H9 (cell line): ENCODE measurements at regions not wholly inside any gene's neighbourhood (a gene's known extent, or its start where the extent isn't known, plus 50 kb on each side); places are given as distances from the start of the nearest gene placed in this dataset.

ENCODE experiments used
- DNase-seq: peaks from one replicate; pipeline ENCODE4 v3.0.0-alpha.2; 2017
- H2AFZ ChIP-seq: one replicate; pipeline ENCODE4 v1.6.1; 2013; ENCODE audit warnings: mild to moderate bottlenecking, low read length, control low read depth, moderate library complexity
- H2AK5ac ChIP-seq: 2 replicates; pipeline ENCODE4 v1.6.1; 2013; ENCODE audit warnings: low read length, control low read depth, mixed read lengths; ENCODE audit not compliant: insufficient read length
- H2BK120ac ChIP-seq: one replicate; pipeline ENCODE4 v1.6.1; 2013; ENCODE audit warnings: low read depth, mild to moderate bottlenecking, low read length, control low read depth, inconsistent platforms; ENCODE audit not compliant: poor library complexity, severe bottlenecking
- H2BK12ac ChIP-seq: 2 replicates; pipeline ENCODE4 v1.6.1; 2013; ENCODE audit warnings: low read length, control low read depth, mixed read lengths, low read depth; ENCODE audit not compliant: insufficient read length
- H2BK15ac ChIP-seq: 2 replicates; pipeline ENCODE4 v1.6.1; 2013; ENCODE audit warnings: low read depth, low read length, control low read depth
- H2BK20ac ChIP-seq: one replicate; pipeline ENCODE4 v1.6.1; 2013; ENCODE audit warnings: low read depth, mild to moderate bottlenecking, low read length, control low read depth, inconsistent platforms; ENCODE audit not compliant: poor library complexity, severe bottlenecking
- H2BK5ac ChIP-seq: 2 replicates; pipeline ENCODE4 v1.6.1; 2013; ENCODE audit warnings: low read length, control low read depth, mixed read lengths; ENCODE audit not compliant: insufficient read length
- H3K14ac ChIP-seq: 2 replicates; pipeline ENCODE4 v1.6.1; 2013; ENCODE audit warnings: low read length, control low read depth; ENCODE audit not compliant: insufficient read depth
- H3K18ac ChIP-seq: 2 replicates; pipeline ENCODE4 v1.6.1; 2013; ENCODE audit warnings: low read depth, mild to moderate bottlenecking, mixed read lengths, low read length, control low read depth; ENCODE audit not compliant: insufficient read length
- H3K23ac ChIP-seq: 2 replicates; pipeline ENCODE4 v1.6.1; 2013; ENCODE audit warnings: low read length, control low read depth, mixed read lengths, low read depth; ENCODE audit not compliant: insufficient read length
- H3K23me2 ChIP-seq: 2 replicates; pipeline ENCODE4 v1.6.1; 2013; ENCODE audit warnings: low read depth, mild to moderate bottlenecking, mixed read lengths, low read length, control low read depth; ENCODE audit not compliant: insufficient read length, poor library complexity, severe bottlenecking
- H3K27ac ChIP-seq: 2 replicates; pipeline ENCODE4 v1.5.1; 2013; ENCODE audit warnings: low read length, control low read depth, mixed read lengths, low read depth; ENCODE audit not compliant: insufficient read length
- H3K27me3 ChIP-seq: 2 replicates; pipeline ENCODE4 v1.6.1; 2013; ENCODE audit warnings: low read length, control low read depth, inconsistent platforms; ENCODE audit not compliant: insufficient read depth
- H3K4ac ChIP-seq: 2 replicates; pipeline ENCODE4 v1.6.1; 2013; ENCODE audit warnings: low read depth, mild to moderate bottlenecking, control low read depth, inconsistent platforms, low read length, moderate library complexity
- H3K4me1 ChIP-seq: 2 replicates; pipeline ENCODE4 v1.6.1; 2013; ENCODE audit warnings: low read length, control low read depth, inconsistent platforms; ENCODE audit not compliant: insufficient read depth
- H3K4me2 ChIP-seq: 2 replicates; pipeline ENCODE4 v1.6.1; 2013; ENCODE audit warnings: low read length, control low read depth, mixed read lengths; ENCODE audit not compliant: insufficient read length, insufficient read depth
- H3K56ac ChIP-seq: 2 replicates; pipeline ENCODE4 v1.6.1; 2013; ENCODE audit warnings: low read depth, mild to moderate bottlenecking, mixed read lengths, low read length, control low read depth; ENCODE audit not compliant: insufficient read length
- H3K79me1 ChIP-seq: 2 replicates; pipeline ENCODE4 v1.6.1; 2013; ENCODE audit warnings: low read depth, mild to moderate bottlenecking, moderate library complexity, low read length, control low read depth, inconsistent platforms; ENCODE audit not compliant: insufficient read depth, poor library complexity, severe bottlenecking
- H3K79me2 ChIP-seq: 2 replicates; pipeline ENCODE4 v1.6.1; 2013; ENCODE audit warnings: low read length, control low read depth, inconsistent platforms; ENCODE audit not compliant: insufficient read depth
- H3K9ac ChIP-seq: 2 replicates; pipeline ENCODE4 v1.6.1; 2013; ENCODE audit warnings: low read length, control low read depth, mixed read lengths; ENCODE audit not compliant: insufficient read length; ENCODE audit errors: extremely low read depth
- H3K9me3 ChIP-seq: one replicate; pipeline ENCODE4 v1.6.1; 2013; ENCODE audit warnings: low read depth, low read length, inconsistent platforms; ENCODE audit not compliant: control insufficient read depth
- H3T11ph ChIP-seq: one replicate; pipeline ENCODE4 v1.6.1; 2013; ENCODE audit warnings: mild to moderate bottlenecking, low read length, control low read depth, inconsistent platforms
- H4K20me1 ChIP-seq: one replicate; pipeline ENCODE4 v1.6.1; 2013; ENCODE audit not compliant: control insufficient read depth, insufficient read length, insufficient read depth
- H4K5ac ChIP-seq: 2 replicates; pipeline ENCODE4 v1.6.1; 2013; ENCODE audit warnings: low read depth, mild to moderate bottlenecking, mixed read lengths, low read length, control low read depth; ENCODE audit not compliant: insufficient read length
- H4K8ac ChIP-seq: replicated peaks from 2 replicates; pipeline ENCODE4 v1.6.1; 2013; ENCODE audit warnings: low read length, control low read depth, mixed read lengths, low read depth; ENCODE audit not compliant: insufficient read length
- H4K91ac ChIP-seq: 2 replicates; pipeline ENCODE4 v1.6.1; 2013; ENCODE audit warnings: low read depth, mild to moderate bottlenecking, moderate library complexity, mixed read lengths, low read length, control low read depth; ENCODE audit not compliant: insufficient read length
- H3K27ac Mint-ChIP-seq, 3 experiments: 2 replicates in 2 of 3; 3 replicates in 1 of 3; pipeline ENCODE4 v1.8.0; 2020 to 2021; ENCODE audit warnings: mixed read lengths in 3 of 3, mild to moderate bottlenecking in 1 of 3, moderate library complexity in 1 of 3
- H3K27me3 Mint-ChIP-seq: 2 replicates; pipeline ENCODE4 v1.8.0; 2021; ENCODE audit warnings: low read depth, mild to moderate bottlenecking, moderate library complexity, mixed read lengths
- H3K36me3 Mint-ChIP-seq, 3 experiments: 2 replicates in 2 of 3; 3 replicates in 1 of 3; pipeline ENCODE4 v1.8.0; 2020 to 2021; ENCODE audit warnings: low read depth in 3 of 3, mixed read lengths in 3 of 3; ENCODE audit not compliant: insufficient read depth in 1 of 3
- H3K4me1 Mint-ChIP-seq, 2 experiments: 2 replicates each; pipeline ENCODE4 v1.8.0; 2020; ENCODE audit warnings: mixed read lengths in 2 of 2
- H3K4me3 Mint-ChIP-seq, 2 experiments: 2 replicates in 1 of 2; 3 replicates in 1 of 2; pipeline ENCODE4 v1.8.0; 2020 to 2021; ENCODE audit warnings: mild to moderate bottlenecking in 2 of 2, mixed read lengths in 2 of 2, moderate library complexity in 1 of 2
- H3K9me3 Mint-ChIP-seq, 2 experiments: 2 replicates in 1 of 2; 3 replicates in 1 of 2; pipeline ENCODE4 v1.8.0; 2020; ENCODE audit warnings: mild to moderate bottlenecking in 2 of 2, mixed read lengths in 2 of 2, moderate library complexity in 1 of 2
- WGBS: extraction: QIAGEN DNeasy Blood & Tissue Kit; methylation state at CpG from one replicate; pipeline ENCODE4 v1.1.7; 2013; ENCODE audit warnings: missing lambda C conversion rate, low lambda C conversion rate, mixed read lengths; ENCODE audit not compliant: insufficient read length; ENCODE audit errors: extremely low coverage; 5-methylcytosine and 5-hydroxymethylcytosine counted together
- TF ChIP-seq, protein P1 (sequence below): fragments of 200-600 bp; sonication (generic); conservative IDR thresholded peaks from 3 replicates; pipeline ENCODE4 v1.8.0; 2021; ENCODE audit warnings: antibody characterized with exemption, mild to moderate bottlenecking

DNA sequence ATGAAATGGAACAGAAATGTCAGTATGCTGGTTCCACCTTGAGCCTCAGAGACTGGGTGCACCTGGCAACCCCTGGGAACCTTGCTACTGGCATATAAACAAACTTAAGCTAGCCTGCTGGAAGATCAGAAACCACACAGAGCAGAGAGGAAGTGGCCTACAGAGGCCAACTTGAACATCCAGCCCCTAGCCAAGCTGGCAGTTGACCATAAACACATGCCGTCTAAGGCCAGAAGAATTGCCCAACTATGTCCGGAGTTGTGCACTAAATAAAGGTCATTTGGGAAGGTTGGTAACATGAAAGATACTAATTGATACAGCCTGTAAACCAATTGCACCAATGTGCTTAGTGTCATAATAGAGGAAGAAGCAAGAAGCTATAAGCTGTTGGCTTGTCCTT lies 266.6 kb upstream of the BTBD3 start:
- peaks cover 25 to 28% of the 10 kb centered on the region in 2 experiments for H3K4me1 Mint-ChIP-seq
- H3K23ac ChIP-seq, result no peak overlapping the region
- DNase-seq, result no peak
- H3K4me1 ChIP-seq, result no peaks in the 10 kb centered on the region; the same call in 1 of the 2 replicates
- H2AFZ ChIP-seq, result no peak overlapping the region
- no peaks in the 10 kb centered on the region for H3K27me3 Mint-ChIP-seq
- no peak overlapping the region for H4K5ac ChIP-seq
- H2BK15ac ChIP-seq, result no peak overlapping the region
- no peak overlapping the region for H3T11ph ChIP-seq
- H3K9me3 ChIP-seq, result no peaks in the 10 kb centered on the region
- no peak overlapping the region for H2AK5ac ChIP-seq
- no peak overlapping the region for H3K9ac ChIP-seq
- no peak overlapping the region for H3K4me2 ChIP-seq
- no peak overlapping the region for H3K27ac ChIP-seq
- H3K18ac ChIP-seq, result no peak overlapping the region
- H3K23me2 ChIP-seq, result no peaks in the 10 kb centered on the region
- H4K20me1 ChIP-seq, result no peaks in the 10 kb centered on the region
- H3K79me1 ChIP-seq, result no peaks in the 10 kb centered on the region
- no peak overlapping the region for H3K27ac Mint-ChIP-seq
- WGBS, result no CpG with 5 or more reads among the region's 2 CpGs
- no peak overlapping the region for H4K8ac ChIP-seq
- H3K56ac ChIP-seq, result no peak overlapping the region
- no peaks in the 10 kb centered on the region; a peak in 1 of 5 replicates for H3K9me3 Mint-ChIP-seq
- no peaks in the 10 kb centered on the region for H3K79me2 ChIP-seq
- no peak overlapping the region for H2BK120ac ChIP-seq
- no peak overlapping the region for H4K91ac ChIP-seq
- H2BK20ac ChIP-seq, result no peak overlapping the region
- peaks cover 0 to 5% (median 0%) of the 10 kb centered on the region in 3 experiments; a peak in 1 of 7 replicates for H3K36me3 Mint-ChIP-seq
- no peak overlapping the region for H3K4me3 Mint-ChIP-seq
- TF ChIP-seq, protein P1, sequence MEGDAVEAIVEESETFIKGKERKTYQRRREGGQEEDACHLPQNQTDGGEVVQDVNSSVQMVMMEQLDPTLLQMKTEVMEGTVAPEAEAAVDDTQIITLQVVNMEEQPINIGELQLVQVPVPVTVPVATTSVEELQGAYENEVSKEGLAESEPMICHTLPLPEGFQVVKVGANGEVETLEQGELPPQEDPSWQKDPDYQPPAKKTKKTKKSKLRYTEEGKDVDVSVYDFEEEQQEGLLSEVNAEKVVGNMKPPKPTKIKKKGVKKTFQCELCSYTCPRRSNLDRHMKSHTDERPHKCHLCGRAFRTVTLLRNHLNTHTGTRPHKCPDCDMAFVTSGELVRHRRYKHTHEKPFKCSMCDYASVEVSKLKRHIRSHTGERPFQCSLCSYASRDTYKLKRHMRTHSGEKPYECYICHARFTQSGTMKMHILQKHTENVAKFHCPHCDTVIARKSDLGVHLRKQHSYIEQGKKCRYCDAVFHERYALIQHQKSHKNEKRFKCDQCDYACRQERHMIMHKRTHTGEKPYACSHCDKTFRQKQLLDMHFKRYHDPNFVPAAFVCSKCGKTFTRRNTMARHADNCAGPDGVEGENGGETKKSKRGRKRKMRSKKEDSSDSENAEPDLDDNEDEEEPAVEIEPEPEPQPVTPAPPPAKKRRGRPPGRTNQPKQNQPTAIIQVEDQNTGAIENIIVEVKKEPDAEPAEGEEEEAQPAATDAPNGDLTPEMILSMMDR, result no peak
- no peak overlapping the region for H3K4ac ChIP-seq
- no peak overlapping the region for H3K14ac ChIP-seq
- H2BK5ac ChIP-seq, result no peak overlapping the region
- H2BK12ac ChIP-seq, result no peak overlapping the region
- H3K27me3 ChIP-seq, result no peaks in the 10 kb centered on the region
